ENCODE measurements at regions not wholly inside any gene's neighbourhood (a gene's known extent, or its start where the extent isn't known, plus 50 kb on each side); places are given as distances from the start of the nearest gene placed in this dataset.

- ChIA-PET RAD21 (ENCODE audit: unreplicated experiment) (no interaction called here), POLR2A (no interaction called here), CTCF (no interaction called here), SMC1A (ENCODE audit: uncharacterized antibody, unreplicated experiment) (no interaction called here)
- no peak overlapping the region for H2AFZ ChIP-seq (ENCODE audit: control insufficient read depth, low read depth, low read length)
- H3K9ac ChIP-seq (ENCODE audit: control insufficient read depth, insufficient read depth, low read length): no peak overlapping the region
- no peak overlapping the region for H3K4me3 ChIP-seq
- TF ChIP-seq IKZF1 (conservative IDR thresholded peaks at IDR 0.05): no peak
- TF ChIP-seq HDAC2 (IDR thresholded peaks at IDR 0.05): no peak
- TF ChIP-seq GABPA (IDR thresholded peaks at IDR 0.05; ENCODE audit: low read depth): no peak
- no peak for TF ChIP-seq SMAD5 (IDR thresholded peaks at IDR 0.05; ENCODE audit: low read depth)
- no peak for TF ChIP-seq PML (IDR thresholded peaks at IDR 0.05; ENCODE audit: low read length)
- TF ChIP-seq RBBP5 (conservative IDR thresholded peaks at IDR 0.05): no peak
- no peak for TF ChIP-seq YBX1 (IDR thresholded peaks at IDR 0.05)
- no peak for TF ChIP-seq SUZ12 (IDR thresholded peaks at IDR 0.05; ENCODE audit: unreplicated experiment)
- no peak for TF ChIP-seq RELB (IDR thresholded peaks at IDR 0.05; ENCODE audit: low read depth)
- TF ChIP-seq BACH1 (IDR thresholded peaks at IDR 0.05; ENCODE audit: borderline replicate concordance): no peak
- no peak for TF ChIP-seq BCLAF1 (IDR thresholded peaks at IDR 0.05)
- no peak for TF ChIP-seq ZNF592 (IDR thresholded peaks at IDR 0.05)
- no peak for TF ChIP-seq MEF2A (IDR thresholded peaks at IDR 0.05; ENCODE audit: insufficient read depth, low read depth, low read length)
- TF ChIP-seq, protein P1, sequence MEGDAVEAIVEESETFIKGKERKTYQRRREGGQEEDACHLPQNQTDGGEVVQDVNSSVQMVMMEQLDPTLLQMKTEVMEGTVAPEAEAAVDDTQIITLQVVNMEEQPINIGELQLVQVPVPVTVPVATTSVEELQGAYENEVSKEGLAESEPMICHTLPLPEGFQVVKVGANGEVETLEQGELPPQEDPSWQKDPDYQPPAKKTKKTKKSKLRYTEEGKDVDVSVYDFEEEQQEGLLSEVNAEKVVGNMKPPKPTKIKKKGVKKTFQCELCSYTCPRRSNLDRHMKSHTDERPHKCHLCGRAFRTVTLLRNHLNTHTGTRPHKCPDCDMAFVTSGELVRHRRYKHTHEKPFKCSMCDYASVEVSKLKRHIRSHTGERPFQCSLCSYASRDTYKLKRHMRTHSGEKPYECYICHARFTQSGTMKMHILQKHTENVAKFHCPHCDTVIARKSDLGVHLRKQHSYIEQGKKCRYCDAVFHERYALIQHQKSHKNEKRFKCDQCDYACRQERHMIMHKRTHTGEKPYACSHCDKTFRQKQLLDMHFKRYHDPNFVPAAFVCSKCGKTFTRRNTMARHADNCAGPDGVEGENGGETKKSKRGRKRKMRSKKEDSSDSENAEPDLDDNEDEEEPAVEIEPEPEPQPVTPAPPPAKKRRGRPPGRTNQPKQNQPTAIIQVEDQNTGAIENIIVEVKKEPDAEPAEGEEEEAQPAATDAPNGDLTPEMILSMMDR (IDR thresholded peaks at IDR 0.05 in 2 of 3, conservative IDR thresholded peaks at IDR 0.05 in 1 of 3; ENCODE audit: control insufficient read depth in 2 of 3, extremely low read depth in 1 of 3, insufficient read depth in 1 of 3, low read depth in 3 of 3, low read length in 3 of 3): no peak
- no peak for TF ChIP-seq TCF12 (IDR thresholded peaks at IDR 0.05; ENCODE audit: low read depth, low read length)
- TF ChIP-seq TCF3 (IDR thresholded peaks at IDR 0.05; ENCODE audit: borderline replicate concordance, insufficient read depth, low read depth, low read length): no peak
- WGBS (ENCODE audit: insufficient coverage, insufficient replicate concordance, low lambda C conversion rate, missing lambda C conversion rate): 56% methylated on average over 5 of the region's 5 CpGs
- no peaks in the 10 kb centered on the region for H3K27me3 ChIP-seq (replicated peaks in 1 of 2; ENCODE audit: control insufficient read depth in 2 of 2, insufficient read depth in 2 of 2, low read length in 1 of 2)
- no peak for FAIRE-seq
- BruUV-seq (replicated peaks): no TSS peak
- no peaks in the 10 kb centered on the region for H3K36me3 ChIP-seq (ENCODE audit: control insufficient read depth in 2 of 2, insufficient read depth in 2 of 2, low read length in 1 of 2)
- H3K79me2 ChIP-seq (ENCODE audit: control insufficient read depth, insufficient read depth, low read length): no peaks in the 10 kb centered on the region
- no peaks in the 10 kb centered on the region for H3K4me1 ChIP-seq (ENCODE audit: control insufficient read depth, insufficient read depth, low read length)
- no peak for ATAC-seq
- in situ Hi-C loops (cut with MboI): no loop called here
- H3K4me2 ChIP-seq (ENCODE audit: control insufficient read depth, insufficient read depth): no peak overlapping the region
- intact Hi-C loops (cut with micrococcal nuclease; ENCODE audit: unreplicated experiment): no loop called here
- DNase-seq (ENCODE audit: low read depth, low spot score): no peak
- no peaks in the 10 kb centered on the region for H4K20me1 ChIP-seq (ENCODE audit: control insufficient read depth, insufficient read depth)
- H3K9me3 ChIP-seq (replicated peaks; ENCODE audit: control insufficient read depth, insufficient read depth, low read length): no peaks in the 10 kb centered on the region
- H3K27ac ChIP-seq (ENCODE audit: control insufficient read depth, insufficient read depth): no peak overlapping the region
Observed at GRCh38 chr11:98110030-98110429, 910.7 kb upstream of the CNTN5 start.

Measured in GM12878 (cell line).